HG02884 (cell line): ENCODE measurements at regions not wholly inside any gene's neighbourhood (a gene's known extent, or its start where the extent isn't known, plus 50 kb on each side); places are given as distances from the start of the nearest gene placed in this dataset.
A peak's percentile ranks its signal among the peaks of the same experiment; 100 is the strongest.
"Not testable (repeated sequence)": the region's sequence is repeated elsewhere in the genome, so short reads cannot be mapped to it uniquely, and the experiment has no call there.

Source experiments
- ATAC-seq: cut with Tn5 transposase; IDR thresholded peaks from one replicate; pipeline ENCODE4 v1.9.1; 2021; ENCODE audit warnings: mild to moderate bottlenecking, moderate library complexity; ENCODE audit not compliant: unreplicated experiment

- ATAC-seq = no peak
Measured at GRCh38 chr2:207321514-207321913, 155.8 kb upstream of the KLF7 start.

- ATAC-seq = no peak
Measured at GRCh38 chr2:207324001-207324400, 158.3 kb upstream of the KLF7 start.

GRCh38 chr2:207327513-207327912, 161.8 kb upstream of the KLF7 start:
- no peak for ATAC-seq

- peak; percentile 42 for ATAC-seq
Measured at GRCh38 chr2:207328944-207329386, 163.2 kb upstream of the KLF7 start.

- peak; percentile 55 for ATAC-seq
Measured at GRCh38 chr2:207330912-207331311, 165.2 kb upstream of the KLF7 start.

GRCh38 chr2:207331674-207332073, 165.9 kb upstream of the KLF7 start:
- ATAC-seq = no peak

GRCh38 chr2:207332480-207333212, 166.9 kb upstream of the KLF7 start:
- ATAC-seq = no peak

GRCh38 chr2:207333599-207334300, 168.0 kb upstream of the KLF7 start:
- no peak for ATAC-seq

- ATAC-seq = no peak
Measured at GRCh38 chr2:207334301-207334623, 168.5 kb upstream of the KLF7 start.

GRCh38 chr2:207334624-207335371, 169.1 kb upstream of the KLF7 start:
- ATAC-seq = no peak

GRCh38 chr2:207337234-207338219, 171.8 kb upstream of the KLF7 start:
- no peak for ATAC-seq

GRCh38 chr2:207338220-207338607, 172.5 kb upstream of the KLF7 start:
- ATAC-seq = no peak

GRCh38 chr2:207338610-207339009, 172.9 kb upstream of the KLF7 start:
- ATAC-seq = no peak

- no peak for ATAC-seq
Measured at GRCh38 chr2:207341112-207341750, 175.5 kb upstream of the KLF7 start.

GRCh38 chr2:207341804-207342203, 176.1 kb upstream of the KLF7 start:
- ATAC-seq = no peak

- not testable (repeated sequence) for ATAC-seq
Measured at GRCh38 chr2:207344596-207345394, 179.0 kb upstream of the KLF7 start.

- ATAC-seq = no peak
Measured at GRCh38 chr2:207351171-207351570, 178.6 kb upstream of the CREB1 start.

- ATAC-seq = peak; percentile 96
Measured at GRCh38 chr2:207352978-207353671, 176.6 kb upstream of the CREB1 start.

GRCh38 chr2:207353836-207354235, 175.9 kb upstream of the CREB1 start:
- ATAC-seq = no peak
